BLaER1 treated with 17β-estradiol and CSF1 and Interleukin-3, amounts not matched to agents 10 nM and 100 nM (cell line): ENCODE measurements at regions not wholly inside any gene's neighbourhood (a gene's known extent, or its start where the extent isn't known, plus 50 kb on each side); places are given as distances from the start of the nearest gene placed in this dataset.

Experiments
- H3K27ac ChIP-seq, 11 experiments: shearing (Covaris generic); formaldehyde crosslinking; 2 replicates each; pipeline ENCODE4 v1.8.1; 2022
- H3K27me3 ChIP-seq, 11 experiments: shearing (Covaris generic); formaldehyde crosslinking; 2 replicates each; pipeline ENCODE4 v1.8.1; 2022
- H3K36me3 ChIP-seq, 11 experiments: shearing (Covaris generic); formaldehyde crosslinking; 2 replicates each; pipeline ENCODE4 v1.8.1; 2022
- H3K4me1 ChIP-seq, 10 experiments: shearing (Covaris generic); formaldehyde crosslinking; 2 replicates each; pipeline ENCODE4 v1.8.1; 2022
- H3K4me2 ChIP-seq, 11 experiments: shearing (Covaris generic); formaldehyde crosslinking; 2 replicates each; pipeline ENCODE4 v1.8.1; 2022
- H3K4me3 ChIP-seq, 10 experiments: shearing (Covaris generic); formaldehyde crosslinking; 2 replicates each; pipeline ENCODE4 v1.8.1; 2022
- H3K9ac ChIP-seq, 11 experiments: shearing (Covaris generic); formaldehyde crosslinking; 2 replicates each; pipeline ENCODE4 v1.8.1; 2022
- H3K9me3 ChIP-seq, 11 experiments: shearing (Covaris generic); formaldehyde crosslinking; replicated peaks in 1 of 11; 2 replicates each; pipeline ENCODE4 v1.8.1; 2022
- H4K20me1 ChIP-seq, 11 experiments: shearing (Covaris generic); formaldehyde crosslinking; 2 replicates each; pipeline ENCODE4 v1.8.1; 2022
- Cebpa-rat ChIP-seq, 11 experiments: shearing (Covaris generic); IDR thresholded peaks; 2 replicates each; pipeline ENCODE4 v1.8.1; 2022

DNA sequence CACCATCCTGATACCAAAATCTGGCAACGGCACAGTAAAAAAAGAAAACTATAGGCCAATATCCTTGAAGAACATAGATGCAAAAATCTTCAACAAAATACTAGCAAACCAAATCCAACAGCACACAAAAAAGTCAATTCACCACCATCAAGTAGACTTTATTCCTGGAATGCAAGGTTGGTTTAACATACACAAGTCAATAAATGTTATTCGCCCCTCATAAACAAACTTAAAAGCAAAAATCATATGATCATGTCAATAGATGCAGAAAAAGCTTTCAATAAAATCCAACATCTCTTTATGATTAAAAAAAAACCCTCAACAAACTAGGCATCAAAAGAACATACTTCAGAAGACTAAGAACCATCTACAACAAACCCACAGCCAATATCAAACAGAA, 252.9 kb downstream of the UACA start:
- Histone ChIP-seq H3K4me3 (no peak overlapping the region), H4K20me1 (peaks cover 0 to 15% (median under 1%) of the 10 kb centered on the region in 11 experiments; a peak in 9 of 22 replicates), H3K4me1 (peaks cover 7 to 46% (median 21%) of the 10 kb centered on the region in 10 experiments), H3K36me3 (no peaks in the 10 kb centered on the region), H3K27me3 (peaks cover 10 to 63% (median 34%) of the 10 kb centered on the region in 11 experiments; a peak in 18 of 22 replicates), H3K27ac (no peak overlapping the region), H3K4me2 (no peak overlapping the region), H3K9me3 (peaks cover 22 to 45% (median 34%) of the 10 kb centered on the region in 11 experiments), H3K9ac (no peak overlapping the region)
- no peak for TF ChIP-seq Cebpa-rat (IDR thresholded peaks at IDR 0.05)

DNA sequence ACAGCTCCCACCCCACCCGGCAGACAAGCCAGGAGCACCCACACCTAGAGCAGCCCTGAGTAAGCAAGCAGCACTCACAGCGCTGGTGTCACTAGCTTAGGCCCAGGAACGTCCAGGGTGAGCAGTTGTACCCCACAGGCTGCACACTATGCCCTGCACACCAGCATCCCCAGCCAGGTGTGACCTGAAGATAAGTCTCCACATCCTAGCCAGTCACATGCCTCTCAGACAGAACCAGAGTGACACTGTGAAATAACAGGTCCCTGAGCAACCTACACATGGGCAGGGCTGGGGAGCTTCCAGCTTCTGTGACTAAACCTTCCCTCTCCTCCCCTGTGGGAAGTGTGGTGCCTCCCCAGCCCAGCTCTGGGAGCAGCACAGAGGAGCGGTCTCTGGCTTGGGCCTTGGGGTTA, 253.6 kb downstream of the UACA start:
- H3K9me3 ChIP-seq, result peaks cover 22 to 45% (median 34%) of the 10 kb centered on the region in 11 experiments
- peak overlapping the region in 3 of 11 experiments; percentile 5 to 37 (median 30); a peak in 2 of 22 replicates for H3K27ac ChIP-seq
- H3K9ac ChIP-seq, result peak overlapping the region in 1 of 11 experiments; percentile 10; a peak in 1 of 22 replicates
- no peak overlapping the region for H3K4me3 ChIP-seq
- no peaks in the 10 kb centered on the region for H3K36me3 ChIP-seq
- H3K4me2 ChIP-seq, result peak overlapping the region in 7 of 11 experiments; percentile 25 to 99 (median 65); a peak in 13 of 22 replicates
- H3K4me1 ChIP-seq, result peaks cover 14 to 53% (median 28%) of the 10 kb centered on the region in 10 experiments
- no peak for TF ChIP-seq Cebpa-rat (IDR thresholded peaks at IDR 0.05)
- H3K27me3 ChIP-seq, result peaks cover 10 to 56% (median 31%) of the 10 kb centered on the region in 11 experiments; a peak in 21 of 22 replicates
- peaks cover 0 to 22% (median 8%) of the 10 kb centered on the region in 11 experiments; a peak in 14 of 22 replicates for H4K20me1 ChIP-seq

DNA sequence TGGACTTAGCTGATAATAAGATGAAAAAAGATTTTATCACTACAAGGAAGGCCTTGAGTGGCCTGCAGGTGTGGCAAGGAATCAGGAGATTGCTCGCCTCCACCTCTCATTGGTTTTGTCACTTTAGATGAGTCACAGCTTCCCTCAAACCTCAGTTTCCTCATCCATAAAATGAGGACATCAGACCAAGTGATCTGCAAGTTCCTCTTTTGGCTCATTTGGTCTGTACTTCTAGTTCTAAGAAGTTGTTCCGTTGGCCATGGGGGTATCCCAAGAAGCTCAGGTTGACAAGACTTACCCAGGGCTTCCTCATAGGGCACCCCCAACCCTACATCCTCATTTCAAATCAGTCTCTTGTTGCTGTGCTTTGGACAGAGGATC, 254.1 kb downstream of the UACA start:
- Histone ChIP-seq H4K20me1 (peaks cover 0 to 24% (median 12%) of the 10 kb centered on the region in 11 experiments; a peak in 14 of 22 replicates), H3K4me2 (peak overlapping the region in 9 of 11 experiments; percentile 25 to 99 (median 65); a peak in 16 of 22 replicates), H3K4me3 (no peak overlapping the region), H3K36me3 (no peaks in the 10 kb centered on the region), H3K9ac (peak overlapping the region in 2 of 11 experiments; percentile 10 to 37; a peak in 2 of 22 replicates), H3K4me1 (peaks cover 19 to 58% (median 33%) of the 10 kb centered on the region in 10 experiments), H3K9me3 (peaks cover 22 to 45% (median 34%) of the 10 kb centered on the region in 11 experiments), H3K27me3 (peaks cover 10 to 51% (median 30%) of the 10 kb centered on the region in 11 experiments; a peak in 21 of 22 replicates), H3K27ac (peak overlapping the region in 3 of 11 experiments; percentile 37 to 60 (median 45); a peak in 4 of 22 replicates)
- no peak for TF ChIP-seq Cebpa-rat (IDR thresholded peaks at IDR 0.05)

GRCh38 chr15:70508561-70509281, 254.6 kb downstream of the UACA start:
- H3K27ac ChIP-seq, result peak overlapping the region in 4 of 11 experiments; percentile 18 to 60 (median 41); a peak in 6 of 22 replicates
- H3K27me3 ChIP-seq, result peaks cover 10 to 46% (median 29%) of the 10 kb centered on the region in 11 experiments; a peak in 20 of 22 replicates
- no peak overlapping the region for H3K4me3 ChIP-seq
- TF ChIP-seq Cebpa-rat (IDR thresholded peaks at IDR 0.05), result no peak
- peak overlapping the region in 1 of 11 experiments; percentile 37; a peak in 2 of 22 replicates for H3K9ac ChIP-seq
- no peaks in the 10 kb centered on the region for H3K36me3 ChIP-seq
- peaks cover 0 to 25% (median 18%) of the 10 kb centered on the region in 11 experiments; a peak in 15 of 22 replicates for H4K20me1 ChIP-seq
- H3K4me2 ChIP-seq, result peak overlapping the region in 9 of 11 experiments; percentile 25 to 99 (median 65); a peak in 16 of 22 replicates
- H3K9me3 ChIP-seq, result peaks cover 22 to 45% (median 34%) of the 10 kb centered on the region in 11 experiments
- H3K4me1 ChIP-seq, result peaks cover 25 to 63% (median 38%) of the 10 kb centered on the region in 10 experiments

DNA sequence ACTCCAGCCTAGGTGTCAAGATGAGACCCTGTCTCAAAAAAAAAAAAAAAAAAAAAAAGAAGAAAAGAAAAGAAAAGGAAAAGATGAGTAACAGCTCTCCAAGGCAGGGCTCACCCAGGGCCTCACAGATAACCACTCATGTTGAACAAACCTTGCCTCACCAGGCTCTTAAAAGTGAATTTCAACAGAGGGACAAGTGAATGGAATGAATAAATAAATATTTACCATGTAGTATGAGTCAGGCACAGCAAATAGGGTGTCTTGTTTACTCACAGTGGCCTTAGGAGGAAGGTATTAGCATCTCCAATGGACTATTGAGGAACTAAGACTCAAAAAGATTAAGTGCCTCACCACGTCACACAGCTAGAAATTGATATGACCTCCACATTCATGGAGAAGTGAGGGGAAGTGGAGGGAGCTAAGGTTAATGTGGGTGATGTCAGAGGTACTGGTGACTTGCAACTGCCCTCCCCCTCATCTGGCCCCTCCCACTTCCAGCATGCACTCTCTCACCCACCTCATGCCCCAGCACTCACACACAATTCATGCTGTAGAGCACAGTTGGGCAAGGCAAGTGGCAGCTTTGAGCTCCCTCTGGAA, 255.5 kb downstream of the UACA start:
- Histone ChIP-seq H3K27me3 (peaks cover 14 to 45% (median 32%) of the 10 kb centered on the region in 11 experiments), H3K9ac (no peak overlapping the region; a peak in 1 of 22 replicates), H3K4me2 (peak overlapping the region in 4 of 11 experiments; percentile 26 to 99 (median 95); a peak in 7 of 22 replicates), H3K4me1 (peaks cover 33 to 72% (median 47%) of the 10 kb centered on the region in 10 experiments), H3K9me3 (peaks cover 22 to 45% (median 34%) of the 10 kb centered on the region in 11 experiments), H4K20me1 (peaks cover 0 to 33% (median 26%) of the 10 kb centered on the region in 11 experiments; a peak in 15 of 22 replicates), H3K4me3 (no peak overlapping the region), H3K27ac (peak overlapping the region in 4 of 11 experiments; percentile 1 to 54 (median 30); a peak in 6 of 22 replicates), H3K36me3 (no peaks in the 10 kb centered on the region)
- TF ChIP-seq Cebpa-rat (IDR thresholded peaks at IDR 0.05), result no peak

DNA sequence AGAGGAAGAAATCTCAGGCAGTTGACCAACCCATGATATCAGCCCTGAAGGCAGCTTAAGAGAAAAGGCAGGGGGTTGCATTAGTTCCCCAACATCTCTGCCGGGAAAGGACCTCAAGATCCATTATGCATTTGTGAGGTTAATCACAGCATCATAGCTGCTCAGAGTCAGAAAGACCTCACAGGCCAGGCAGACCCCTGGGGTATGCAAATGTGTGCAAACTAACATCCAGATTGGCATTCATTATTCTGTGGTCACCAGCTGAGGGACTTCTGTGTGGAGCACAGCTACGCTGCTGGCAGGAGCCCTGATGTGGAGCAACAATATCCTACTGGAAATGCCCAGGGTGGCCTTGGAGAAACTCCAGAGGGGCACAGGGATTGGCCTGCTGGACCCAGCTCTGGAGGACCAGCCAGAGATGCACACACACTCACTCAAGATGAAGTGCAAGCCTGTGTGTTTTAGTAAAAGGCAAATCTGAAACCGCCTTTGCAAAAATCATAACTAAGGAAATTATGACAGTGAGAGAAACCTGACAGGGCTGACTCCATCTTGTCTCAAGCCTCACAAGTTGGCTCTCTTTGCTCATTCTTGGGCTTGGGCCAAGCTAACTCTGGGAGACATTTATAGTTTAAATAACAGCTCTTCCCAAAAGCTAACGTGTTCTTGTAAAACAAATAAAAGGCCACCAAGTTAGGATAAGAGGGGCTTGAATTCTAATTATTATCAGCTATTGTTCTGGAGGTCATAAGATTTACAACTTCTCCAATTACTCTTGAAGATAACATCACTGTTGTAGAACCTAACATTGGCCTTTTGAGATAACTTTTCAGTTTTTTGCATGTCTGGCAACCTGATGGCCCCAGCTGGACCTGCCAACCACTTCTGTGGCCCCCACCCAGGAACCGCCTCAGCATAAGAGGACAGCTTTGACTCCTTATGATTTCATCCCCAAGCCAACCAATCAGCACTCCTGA, 257.1 kb downstream of the UACA start:
- TF ChIP-seq Cebpa-rat (IDR thresholded peaks at IDR 0.05), result no peak
- H3K4me1 ChIP-seq, result peaks cover 50 to 88% (median 63%) of the 10 kb centered on the region in 10 experiments
- H3K4me3 ChIP-seq, result no peak overlapping the region
- peaks cover 17 to 32% (median 22%) of the 10 kb centered on the region in 11 experiments for H3K9me3 ChIP-seq
- H3K4me2 ChIP-seq, result peak overlapping the region; percentile 88 to 99 (median 95); a peak in 20 of 22 replicates
- no peaks in the 10 kb centered on the region for H3K36me3 ChIP-seq
- peak overlapping the region in 3 of 11 experiments; percentile 62 to 77 (median 76); a peak in 4 of 22 replicates for H3K27ac ChIP-seq
- peaks cover 0 to 50% (median 41%) of the 10 kb centered on the region in 11 experiments; a peak in 17 of 22 replicates for H4K20me1 ChIP-seq
- H3K9ac ChIP-seq, result peak overlapping the region in 2 of 11 experiments; percentile 35 to 66; a peak in 2 of 22 replicates
- H3K27me3 ChIP-seq, result peaks cover 31 to 59% (median 49%) of the 10 kb centered on the region in 11 experiments

DNA sequence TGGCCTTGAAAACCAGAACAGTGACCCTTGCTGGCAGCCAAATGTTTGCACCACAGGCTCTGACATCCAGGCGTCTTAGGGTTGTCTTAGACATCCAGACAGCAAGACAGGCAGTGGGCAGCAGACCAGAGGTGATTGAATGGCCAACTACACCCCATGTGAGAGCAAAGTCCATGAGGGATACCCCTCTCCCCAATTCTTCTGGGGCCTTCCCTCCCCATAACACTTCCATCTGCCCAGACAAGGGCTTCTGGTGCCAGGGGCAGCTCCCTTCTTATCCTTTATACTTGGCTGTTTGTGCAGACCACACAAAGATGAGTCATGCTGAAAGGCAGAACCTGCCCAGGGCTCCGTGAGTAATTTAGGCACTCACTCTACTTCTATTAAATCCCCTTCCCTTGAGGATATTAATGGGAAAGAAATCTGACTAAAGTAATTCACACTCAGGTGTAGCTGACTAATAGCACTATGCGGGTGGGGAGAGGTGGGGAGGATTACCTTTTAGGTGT, 257.9 kb downstream of the UACA start:
- Histone ChIP-seq H4K20me1 (peaks cover 0 to 56% (median 41%) of the 10 kb centered on the region in 11 experiments; a peak in 17 of 22 replicates), H3K4me1 (peaks cover 50 to 90% (median 64%) of the 10 kb centered on the region in 10 experiments), H3K27ac (peak overlapping the region in 8 of 11 experiments; percentile 16 to 80 (median 60); a peak in 12 of 22 replicates), H3K4me2 (peak overlapping the region; percentile 88 to 99 (median 95)), H3K9me3 (peaks cover 10 to 25% (median 14%) of the 10 kb centered on the region in 11 experiments), H3K36me3 (no peaks in the 10 kb centered on the region), H3K9ac (peak overlapping the region in 5 of 11 experiments; percentile 0 to 74 (median 64); a peak in 7 of 22 replicates), H3K4me3 (peak overlapping the region in 3 of 10 experiments; percentile 26 to 40 (median 35); a peak in 4 of 20 replicates), H3K27me3 (peaks cover 38 to 62% (median 53%) of the 10 kb centered on the region in 11 experiments)
- no peak for TF ChIP-seq Cebpa-rat (IDR thresholded peaks at IDR 0.05)
